ENCODE measurements at regions not wholly inside any gene's neighbourhood (a gene's known extent, or its start where the extent isn't known, plus 50 kb on each side); places are given as distances from the start of the nearest gene placed in this dataset.

DNA sequence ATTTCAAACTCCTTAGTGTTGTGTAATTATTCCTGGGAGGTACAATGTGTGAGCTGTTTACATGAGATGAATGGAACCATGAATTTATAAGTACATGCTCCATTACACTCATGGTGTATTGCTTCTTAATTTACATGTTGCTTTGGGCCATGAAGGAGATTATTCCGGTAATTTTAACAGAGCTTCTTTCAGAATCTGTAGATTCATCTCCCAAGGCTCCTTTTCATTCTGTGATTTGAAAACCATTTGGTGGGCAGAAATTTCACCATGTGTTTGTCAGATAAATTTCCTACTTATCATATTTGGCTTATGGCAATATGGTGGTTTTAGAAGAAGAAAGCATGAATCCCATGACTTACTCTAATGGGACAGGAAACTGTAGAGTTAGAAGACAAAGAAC lies 421.6 kb upstream of the EYS start:
- Histone ChIP-seq H2BK15ac (ENCODE audit: low read length) (no peak overlapping the region), H4K5ac (ENCODE audit: insufficient read length, low read depth, low read length) (no peak overlapping the region), H2BK120ac (replicated peaks; ENCODE audit: low read depth, low read length) (no peak overlapping the region), H3K18ac (ENCODE audit: extremely low read depth, low read length) (no peak overlapping the region), H3K14ac (ENCODE audit: insufficient read length) (no peak overlapping the region), H2BK12ac (ENCODE audit: low read depth, low read length) (no peak overlapping the region), H3K23me2 (ENCODE audit: low read depth, low read length) (no peaks in the 10 kb centered on the region), H3K9ac (replicated peaks in 1 of 4; ENCODE audit: extremely low read depth in 1 of 4, low read depth in 3 of 4, low read length in 3 of 4) (no peak overlapping the region), H3K23ac (ENCODE audit: insufficient read length) (no peak overlapping the region), H4K20me1 (replicated peaks in 1 of 2; ENCODE audit: control insufficient read depth in 1 of 2, insufficient read depth in 2 of 2, low read length in 2 of 2) (no peaks in the 10 kb centered on the region), H3K9me3 (ENCODE audit: insufficient read depth in 2 of 2, low read depth in 1 of 2, low read length in 1 of 2) (no peaks in the 10 kb centered on the region), H3K56ac (replicated peaks; ENCODE audit: insufficient read length, low read depth, low read length) (no peak overlapping the region), H3K79me2 (ENCODE audit: control insufficient read depth in 1 of 2, insufficient read depth in 2 of 2, low read length in 2 of 2) (no peaks in the 10 kb centered on the region), H3K27me3 (replicated peaks in 1 of 4; ENCODE audit: control insufficient read depth in 3 of 4, extremely low read depth in 1 of 4, insufficient read depth in 3 of 4, low read length in 3 of 4) (no peaks in the 10 kb centered on the region), H3K36me3 (ENCODE audit: control insufficient read depth in 2 of 4, insufficient read depth in 4 of 4, low read length in 3 of 4) (no peaks in the 10 kb centered on the region), H2BK5ac (ENCODE audit: low read depth, low read length) (no peak overlapping the region), H3K4me1 (replicated peaks in 1 of 4; ENCODE audit: control insufficient read depth in 3 of 4, insufficient read depth in 4 of 4, low read length in 3 of 4) (no peaks in the 10 kb centered on the region), H3K79me1 (ENCODE audit: low read depth, low read length) (no peaks in the 10 kb centered on the region), H4K8ac (ENCODE audit: extremely low read depth, insufficient read depth, low read length) (no peak overlapping the region), H2AFZ (ENCODE audit: low read length) (no peak overlapping the region), H3K4me3 (ENCODE audit: extremely low read depth in 1 of 4, insufficient read depth in 2 of 4, low read depth in 3 of 4, low read length in 4 of 4) (no peak overlapping the region), H3K4me2 (ENCODE audit: insufficient read depth in 1 of 2, low read depth in 2 of 2, low read length in 2 of 2) (no peak overlapping the region), H4K91ac (replicated peaks; ENCODE audit: insufficient read length, low read length) (no peak overlapping the region), H2BK20ac (ENCODE audit: low read length) (no peak overlapping the region), H3K4ac (replicated peaks; ENCODE audit: insufficient read length, low read depth, low read length) (no peak overlapping the region), H2AK5ac (ENCODE audit: low read depth, low read length) (no peak overlapping the region), H3K27ac (ENCODE audit: low read depth, low read length) (no peak overlapping the region)
- no peak for FAIRE-seq
- DNase-seq (ENCODE audit: low read depth in 1 of 2, low spot score in 2 of 2) = no peak
- TF ChIP-seq, protein P1, sequence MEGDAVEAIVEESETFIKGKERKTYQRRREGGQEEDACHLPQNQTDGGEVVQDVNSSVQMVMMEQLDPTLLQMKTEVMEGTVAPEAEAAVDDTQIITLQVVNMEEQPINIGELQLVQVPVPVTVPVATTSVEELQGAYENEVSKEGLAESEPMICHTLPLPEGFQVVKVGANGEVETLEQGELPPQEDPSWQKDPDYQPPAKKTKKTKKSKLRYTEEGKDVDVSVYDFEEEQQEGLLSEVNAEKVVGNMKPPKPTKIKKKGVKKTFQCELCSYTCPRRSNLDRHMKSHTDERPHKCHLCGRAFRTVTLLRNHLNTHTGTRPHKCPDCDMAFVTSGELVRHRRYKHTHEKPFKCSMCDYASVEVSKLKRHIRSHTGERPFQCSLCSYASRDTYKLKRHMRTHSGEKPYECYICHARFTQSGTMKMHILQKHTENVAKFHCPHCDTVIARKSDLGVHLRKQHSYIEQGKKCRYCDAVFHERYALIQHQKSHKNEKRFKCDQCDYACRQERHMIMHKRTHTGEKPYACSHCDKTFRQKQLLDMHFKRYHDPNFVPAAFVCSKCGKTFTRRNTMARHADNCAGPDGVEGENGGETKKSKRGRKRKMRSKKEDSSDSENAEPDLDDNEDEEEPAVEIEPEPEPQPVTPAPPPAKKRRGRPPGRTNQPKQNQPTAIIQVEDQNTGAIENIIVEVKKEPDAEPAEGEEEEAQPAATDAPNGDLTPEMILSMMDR (IDR thresholded peaks at IDR 0.05; ENCODE audit: control extremely low read depth in 1 of 3, insufficient read depth in 1 of 3, low read depth in 1 of 3, low read length in 3 of 3) = no peak
- no peak for TF ChIP-seq POLR2AphosphoS5 (IDR thresholded peaks at IDR 0.05; ENCODE audit: low read depth, low read length)
- TF ChIP-seq SP2 (IDR thresholded peaks at IDR 0.05; ENCODE audit: low read length) = no peak
- no peak for TF ChIP-seq ASH2L (IDR thresholded peaks at IDR 0.05; ENCODE audit: low read length)
- no peak for TF ChIP-seq SP1 (IDR thresholded peaks at IDR 0.05; ENCODE audit: low read depth, low read length)
- no peak for TF ChIP-seq ZNF274 (IDR thresholded peaks at IDR 0.05; ENCODE audit: borderline replicate concordance, extremely low read depth, low read length)
- TF ChIP-seq JUN (IDR thresholded peaks at IDR 0.05; ENCODE audit: low read depth, low read length) = no peak
- TF ChIP-seq, protein P2, sequence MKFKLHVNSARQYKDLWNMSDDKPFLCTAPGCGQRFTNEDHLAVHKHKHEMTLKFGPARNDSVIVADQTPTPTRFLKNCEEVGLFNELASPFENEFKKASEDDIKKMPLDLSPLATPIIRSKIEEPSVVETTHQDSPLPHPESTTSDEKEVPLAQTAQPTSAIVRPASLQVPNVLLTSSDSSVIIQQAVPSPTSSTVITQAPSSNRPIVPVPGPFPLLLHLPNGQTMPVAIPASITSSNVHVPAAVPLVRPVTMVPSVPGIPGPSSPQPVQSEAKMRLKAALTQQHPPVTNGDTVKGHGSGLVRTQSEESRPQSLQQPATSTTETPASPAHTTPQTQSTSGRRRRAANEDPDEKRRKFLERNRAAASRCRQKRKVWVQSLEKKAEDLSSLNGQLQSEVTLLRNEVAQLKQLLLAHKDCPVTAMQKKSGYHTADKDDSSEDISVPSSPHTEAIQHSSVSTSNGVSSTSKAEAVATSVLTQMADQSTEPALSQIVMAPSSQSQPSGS (IDR thresholded peaks at IDR 0.05; ENCODE audit: low read length) = no peak
- TF ChIP-seq TBP (IDR thresholded peaks at IDR 0.05; ENCODE audit: low read depth, low read length) = no peak
- no peak for TF ChIP-seq POLR2A (IDR thresholded peaks at IDR 0.05; ENCODE audit: control extremely low read depth in 1 of 2, low read depth in 2 of 2, low read length in 2 of 2)
- CTCF ChIA-PET (ENCODE audit: partially characterized antibody) = no interaction called here
- WGBS, 2 experiments (ENCODE audit: extremely low coverage in 1 of 2, insufficient coverage in 1 of 2, insufficient read length in 1 of 2, insufficient replicate concordance in 2 of 2, low coverage in 1 of 2, low lambda C conversion rate in 2 of 2, missing lambda C conversion rate in 1 of 2) = 87% methylated on average over 1 of the region's 1 CpG; no CpG with 5 or more reads in 1 of the 2 experiments
- POLR2A ChIA-PET (ENCODE audit: partially characterized antibody) = no interaction called here

All from H1 (cell line).